Astrocyte (in vitro differentiated cells and primary cell): ENCODE measurements at regions not wholly inside any gene's neighbourhood (a gene's known extent, or its start where the extent isn't known, plus 50 kb on each side); places are given as distances from the start of the nearest gene placed in this dataset.

Experiments
- EZH2 ChIP-seq: IDR thresholded peaks from 2 replicates; pipeline ENCODE4 v1.6.1; 2012; ENCODE audit warnings: mild to moderate bottlenecking, low read length, inconsistent platforms; ENCODE audit not compliant: insufficient read depth
- TF ChIP-seq, protein P1 (sequence below): IDR thresholded peaks from 2 replicates; pipeline ENCODE4 v1.5.1; 2011; ENCODE audit warnings: low read depth, mild to moderate bottlenecking, inconsistent platforms, low read length, moderate library complexity; ENCODE audit not compliant: insufficient read depth

DNA sequence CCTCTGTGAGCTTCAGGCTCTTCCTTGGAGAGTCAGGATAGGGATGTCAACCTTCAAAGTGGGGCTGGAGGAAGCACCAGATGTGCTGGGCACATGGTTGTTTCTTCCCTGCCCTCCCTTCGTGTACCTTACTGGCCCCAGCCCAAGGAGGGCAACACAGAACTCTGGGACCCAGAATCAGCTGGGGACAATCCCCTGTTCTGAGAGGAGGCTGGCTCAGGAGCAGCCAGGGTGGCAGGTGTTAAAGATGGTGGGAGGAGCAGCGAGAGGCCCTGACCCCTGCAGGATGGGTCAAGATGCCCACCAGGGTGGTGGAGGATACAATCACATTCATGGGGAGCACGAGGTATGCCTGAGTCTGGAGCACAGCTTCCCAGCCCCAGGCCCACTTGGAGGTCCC lies 300.4 kb downstream of the ABCC12 start:
- TF ChIP-seq, protein P1, sequence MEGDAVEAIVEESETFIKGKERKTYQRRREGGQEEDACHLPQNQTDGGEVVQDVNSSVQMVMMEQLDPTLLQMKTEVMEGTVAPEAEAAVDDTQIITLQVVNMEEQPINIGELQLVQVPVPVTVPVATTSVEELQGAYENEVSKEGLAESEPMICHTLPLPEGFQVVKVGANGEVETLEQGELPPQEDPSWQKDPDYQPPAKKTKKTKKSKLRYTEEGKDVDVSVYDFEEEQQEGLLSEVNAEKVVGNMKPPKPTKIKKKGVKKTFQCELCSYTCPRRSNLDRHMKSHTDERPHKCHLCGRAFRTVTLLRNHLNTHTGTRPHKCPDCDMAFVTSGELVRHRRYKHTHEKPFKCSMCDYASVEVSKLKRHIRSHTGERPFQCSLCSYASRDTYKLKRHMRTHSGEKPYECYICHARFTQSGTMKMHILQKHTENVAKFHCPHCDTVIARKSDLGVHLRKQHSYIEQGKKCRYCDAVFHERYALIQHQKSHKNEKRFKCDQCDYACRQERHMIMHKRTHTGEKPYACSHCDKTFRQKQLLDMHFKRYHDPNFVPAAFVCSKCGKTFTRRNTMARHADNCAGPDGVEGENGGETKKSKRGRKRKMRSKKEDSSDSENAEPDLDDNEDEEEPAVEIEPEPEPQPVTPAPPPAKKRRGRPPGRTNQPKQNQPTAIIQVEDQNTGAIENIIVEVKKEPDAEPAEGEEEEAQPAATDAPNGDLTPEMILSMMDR, result no peak
- TF ChIP-seq EZH2, result no peak
